Keratinocyte (primary cell): ENCODE measurements at regions not wholly inside any gene's neighbourhood (a gene's known extent, or its start where the extent isn't known, plus 50 kb on each side); places are given as distances from the start of the nearest gene placed in this dataset.

Experiments
- EZH2 ChIP-seq: IDR thresholded peaks from one replicate; pipeline ENCODE4 v1.6.1; 2012; ENCODE audit warnings: inconsistent platforms, mild to moderate bottlenecking, low read length, moderate library complexity
- TF ChIP-seq, protein P1 (sequence below), 3 experiments: IDR thresholded peaks in 1 of 3; conservative IDR thresholded peaks in 1 of 3; optimal IDR thresholded peaks in 1 of 3; 2 replicates in 2 of 3; 3 replicates in 1 of 3; pipeline versions ENCODE3 to v1.5.1; 2011; ENCODE audit warnings: low read length in 3 of 3, mild to moderate bottlenecking in 3 of 3, moderate library complexity in 2 of 3, control low read depth in 1 of 3, inconsistent platforms in 1 of 3; ENCODE audit not compliant: insufficient read depth in 2 of 3; ENCODE audit errors: extremely low read depth in 1 of 3

DNA sequence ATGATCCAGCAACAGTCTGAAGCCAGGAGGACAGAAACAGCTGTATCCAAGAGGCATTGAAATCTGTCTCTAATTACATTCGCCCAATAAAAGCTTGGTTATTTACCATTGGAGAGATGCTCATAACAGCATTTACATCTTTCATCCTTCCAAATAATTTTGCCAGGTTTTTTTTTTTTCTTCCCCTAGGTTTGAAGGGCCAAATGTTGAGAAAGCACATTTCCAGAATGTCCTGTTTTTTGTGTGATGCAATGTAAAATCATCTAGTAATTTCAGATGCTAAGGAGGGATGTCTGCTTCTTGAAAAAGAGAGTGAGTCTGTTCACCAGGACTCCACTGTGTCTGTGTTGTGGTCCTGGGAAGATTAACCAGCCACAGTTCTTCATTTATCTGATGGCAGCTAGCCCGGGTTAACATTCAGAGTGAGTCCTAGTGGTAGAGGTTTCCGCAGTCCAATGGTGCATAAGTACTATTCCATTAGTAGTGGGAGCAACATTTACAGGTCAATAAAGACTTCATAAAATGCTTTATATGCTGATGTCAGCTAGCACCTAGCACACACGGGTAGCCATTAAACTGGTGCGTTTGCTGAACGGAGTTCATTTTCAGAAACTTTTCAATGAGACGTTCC, 406.8 kb downstream of the STIM2 start:
- TF ChIP-seq, protein P1, sequence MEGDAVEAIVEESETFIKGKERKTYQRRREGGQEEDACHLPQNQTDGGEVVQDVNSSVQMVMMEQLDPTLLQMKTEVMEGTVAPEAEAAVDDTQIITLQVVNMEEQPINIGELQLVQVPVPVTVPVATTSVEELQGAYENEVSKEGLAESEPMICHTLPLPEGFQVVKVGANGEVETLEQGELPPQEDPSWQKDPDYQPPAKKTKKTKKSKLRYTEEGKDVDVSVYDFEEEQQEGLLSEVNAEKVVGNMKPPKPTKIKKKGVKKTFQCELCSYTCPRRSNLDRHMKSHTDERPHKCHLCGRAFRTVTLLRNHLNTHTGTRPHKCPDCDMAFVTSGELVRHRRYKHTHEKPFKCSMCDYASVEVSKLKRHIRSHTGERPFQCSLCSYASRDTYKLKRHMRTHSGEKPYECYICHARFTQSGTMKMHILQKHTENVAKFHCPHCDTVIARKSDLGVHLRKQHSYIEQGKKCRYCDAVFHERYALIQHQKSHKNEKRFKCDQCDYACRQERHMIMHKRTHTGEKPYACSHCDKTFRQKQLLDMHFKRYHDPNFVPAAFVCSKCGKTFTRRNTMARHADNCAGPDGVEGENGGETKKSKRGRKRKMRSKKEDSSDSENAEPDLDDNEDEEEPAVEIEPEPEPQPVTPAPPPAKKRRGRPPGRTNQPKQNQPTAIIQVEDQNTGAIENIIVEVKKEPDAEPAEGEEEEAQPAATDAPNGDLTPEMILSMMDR (optimal IDR thresholded peaks at IDR 0.05 in 1 of 3, IDR thresholded peaks at IDR 0.05 in 1 of 3, conservative IDR thresholded peaks at IDR 0.05 in 1 of 3; ENCODE audit: extremely low read depth in 1 of 3, insufficient read depth in 2 of 3, low read length in 3 of 3): no peak
- no peak for TF ChIP-seq EZH2
